GM10266 (cell line): ENCODE measurements at regions not wholly inside any gene's neighbourhood (a gene's known extent, or its start where the extent isn't known, plus 50 kb on each side); places are given as distances from the start of the nearest gene placed in this dataset.

Experiments
- DNase-seq: peaks from one replicate; pipeline ENCODE4 v3.0.0; 2012; ENCODE audit errors: extremely low spot score
- CTCF ChIP-seq: IDR thresholded peaks from 2 replicates; pipeline ENCODE4 v1.5.1; 2012; ENCODE audit warnings: mild to moderate bottlenecking, low read depth; ENCODE audit not compliant: control insufficient read depth, insufficient read depth; ENCODE audit errors: missing control alignments

- no peak for DNase-seq
- no peak for TF ChIP-seq CTCF
Observed at GRCh38 chr9:32292611-32293010, 91.8 kb upstream of the ACO1 start.

- DNase-seq = no peak
- no peak for TF ChIP-seq CTCF
Observed at GRCh38 chr9:32293091-32293490, 91.4 kb upstream of the ACO1 start.

- no peak for DNase-seq
- TF ChIP-seq CTCF = no peak
Observed at GRCh38 chr9:32294106-32294505, 90.3 kb upstream of the ACO1 start.

- DNase-seq = no peak
- TF ChIP-seq CTCF = no peak
Observed at GRCh38 chr9:32300373-32300772, 84.1 kb upstream of the ACO1 start.

- DNase-seq = no peak
- TF ChIP-seq CTCF = no peak
Observed at GRCh38 chr9:32304495-32304894, 79.9 kb upstream of the ACO1 start.

- DNase-seq = no peak
- no peak for TF ChIP-seq CTCF
Observed at GRCh38 chr9:32306006-32306405, 78.4 kb upstream of the ACO1 start.

GRCh38 chr9:32319312-32319929 is 65.0 kb upstream of the ACO1 start:
- no peak for DNase-seq
- no peak for TF ChIP-seq CTCF
